GM12878 (cell line): ENCODE measurements at regions not wholly inside any gene's neighbourhood (a gene's known extent, or its start where the extent isn't known, plus 50 kb on each side); places are given as distances from the start of the nearest gene placed in this dataset.

ENCODE experiments used
- CTCF ChIP-seq, 3 experiments: IDR thresholded peaks in 2 of 3; conservative IDR thresholded peaks in 1 of 3; 2 replicates each; pipeline ENCODE4 v1.5.1; 2011; ENCODE audit warnings: low read depth in 3 of 3, low read length in 3 of 3, mild to moderate bottlenecking in 3 of 3, control low read depth in 2 of 3, moderate library complexity in 2 of 3, inconsistent platforms in 1 of 3, mixed read lengths in 1 of 3; ENCODE audit not compliant: control insufficient read depth in 2 of 3, insufficient read depth in 1 of 3; ENCODE audit errors: extremely low read depth in 1 of 3
- EGR1 ChIP-seq, 2 experiments: IDR thresholded peaks; 1 replicate in 1 of 2; 2 replicates in 1 of 2; pipeline ENCODE4 v1.6.1; 2011 to 2012; ENCODE audit warnings: low read depth in 2 of 2, low read length in 2 of 2, borderline replicate concordance in 1 of 2, mild to moderate bottlenecking in 1 of 2, moderate library complexity in 1 of 2
- EZH2 ChIP-seq: IDR thresholded peaks from 2 replicates; pipeline ENCODE4 v1.6.1; 2012; ENCODE audit warnings: low read depth, mild to moderate bottlenecking, control low read depth, inconsistent platforms, low read length, borderline replicate concordance; ENCODE audit not compliant: control insufficient read depth
- FOXM1 ChIP-seq: IDR thresholded peaks from 2 replicates; pipeline ENCODE4 v1.6.1; 2012; ENCODE audit warnings: low read depth, mild to moderate bottlenecking, inconsistent platforms, low read length, moderate library complexity
- GABPA ChIP-seq: IDR thresholded peaks from 2 replicates; pipeline ENCODE4 v1.6.1; 2014; ENCODE audit warnings: antibody characterized with exemption, low read depth, mild to moderate bottlenecking, inconsistent platforms
- RFX5 ChIP-seq: IDR thresholded peaks from 2 replicates; pipeline ENCODE4 v1.6.1; 2011; ENCODE audit warnings: low read depth, low read length, improper control_type of control experiment
- SMC3 ChIP-seq: IDR thresholded peaks from 2 replicates; pipeline ENCODE4 v1.6.1; 2011; ENCODE audit warnings: low read length, improper control_type of control experiment, borderline replicate concordance
- SP1 ChIP-seq: IDR thresholded peaks from one replicate; pipeline ENCODE4 v1.6.1; 2011; ENCODE audit warnings: low read depth, low read length
- TAF1 ChIP-seq: IDR thresholded peaks from 2 replicates; pipeline ENCODE4 v1.6.1; 2011; ENCODE audit warnings: mild to moderate bottlenecking, low read depth, low read length, borderline replicate concordance

GRCh38 chr9:87083986-87084385, 136.7 kb upstream of the GAS1 start:
- TF ChIP-seq EGR1 (IDR thresholded peaks at IDR 0.05; ENCODE audit: borderline replicate concordance in 1 of 2, low read depth in 2 of 2, low read length in 2 of 2) (no peak), EZH2 (no peak), CTCF (IDR thresholded peaks at IDR 0.05 in 2 of 3, conservative IDR thresholded peaks at IDR 0.05 in 1 of 3; ENCODE audit: control insufficient read depth in 2 of 3, extremely low read depth in 1 of 3, insufficient read depth in 1 of 3, low read depth in 3 of 3, low read length in 3 of 3) (no peak), GABPA (no peak), SP1 (no peak), TAF1 (no peak), RFX5 (no peak), SMC3 (no peak), FOXM1 (no peak)
